GM12878 (cell line): ENCODE measurements at regions not wholly inside any gene's neighbourhood (a gene's known extent, or its start where the extent isn't known, plus 50 kb on each side); places are given as distances from the start of the nearest gene placed in this dataset.

Source experiments
- ATAC-seq: fragments of 200-7000 bp; cut with Tn5 transposase; 3 replicates; pipeline ENCODE4 v1.9.1; 2020; ENCODE audit warnings: mild to moderate bottlenecking, moderate library complexity
- BruUV-seq: library from RNA; stranded (reverse); fragments of 400-500 nt; replicated peaks from 2 replicates; lab custom pipeline; 2021; lab: Mats Ljungman, UMichigan
- CTCF ChIA-PET: fragments of 300-600 bp; sonication (Branson Sonifier 250); formaldehyde crosslinking; extraction: SDS; loops from one replicate; lab custom pipeline; 2021; ENCODE audit warnings: inconsistent platforms; lab: Yijun Ruan, JAX
- POLR2A ChIA-PET: fragments of 350-600 bp; formaldehyde crosslinking; extraction: SDS; loops from one replicate; lab custom pipeline; 2021; ENCODE audit warnings: inconsistent platforms; lab: Charles Lee
- RAD21 ChIA-PET: fragments of 300-600 bp; sonication (Branson Sonifier 250); formaldehyde crosslinking; loops from one replicate; lab custom pipeline; 2023; ENCODE audit warnings: antibody characterized with exemption; ENCODE audit not compliant: unreplicated experiment; lab: Charles Lee
- SMC1A ChIA-PET: fragments of 300-600 bp; sonication (Branson Sonifier 250); formaldehyde crosslinking; loops from one replicate; lab custom pipeline; 2023; ENCODE audit not compliant: unreplicated experiment, uncharacterized antibody; lab: Charles Lee
- DNase-seq: peaks from one replicate; pipeline ENCODE4 v3.0.0-alpha.2; 2011; ENCODE audit warnings: low read depth, low spot score
- FAIRE-seq: peaks from 3 replicates; lab custom pipeline; 2011; peaks lifted over from hg19 to GRCh38; lab: Jason Lieb, UNC
- H2AFZ ChIP-seq: 2 replicates; pipeline ENCODE4 v1.6.0; 2011; ENCODE audit warnings: low read depth, low read length, control low read depth; ENCODE audit not compliant: control insufficient read depth
- H3K27ac ChIP-seq: 2 replicates; pipeline ENCODE4 v1.5.1; 2011; ENCODE audit warnings: control low read depth; ENCODE audit not compliant: control insufficient read depth, insufficient read depth
- H3K27me3 ChIP-seq, 2 experiments: replicated peaks in 1 of 2; 2 replicates each; pipeline versions ENCODE4 v1.6.0 to v1.6.1; 2011; ENCODE audit warnings: low read length in 1 of 2; ENCODE audit not compliant: control insufficient read depth in 2 of 2, insufficient read depth in 2 of 2
- H3K36me3 ChIP-seq, 2 experiments: 2 replicates each; pipeline ENCODE4 v1.5.1; 2011; ENCODE audit warnings: low read length in 1 of 2; ENCODE audit not compliant: control insufficient read depth in 2 of 2, insufficient read depth in 2 of 2
- H3K4me1 ChIP-seq: 2 replicates; pipeline ENCODE4 v1.6.1; 2011; ENCODE audit warnings: mild to moderate bottlenecking, low read length, moderate library complexity, mixed read lengths; ENCODE audit not compliant: control insufficient read depth, insufficient read depth
- H3K4me2 ChIP-seq: 2 replicates; pipeline ENCODE4 v1.6.0; 2011; ENCODE audit warnings: control low read depth; ENCODE audit not compliant: control insufficient read depth, insufficient read depth
- H3K4me3 ChIP-seq: fragments of 200-600 bp; sonication (generic); 2 replicates; pipeline ENCODE4 v1.5.1; 2016
- H3K79me2 ChIP-seq: 2 replicates; pipeline ENCODE4 v1.6.0; 2011; ENCODE audit warnings: low read length; ENCODE audit not compliant: control insufficient read depth, insufficient read depth
- H3K9ac ChIP-seq: 2 replicates; pipeline ENCODE4 v1.8.0; 2011; ENCODE audit warnings: low read length, control low read depth, mixed read lengths; ENCODE audit not compliant: control insufficient read depth, insufficient read depth
- H3K9me3 ChIP-seq: replicated peaks from 3 replicates; pipeline ENCODE4 v1.5.1; 2011; ENCODE audit warnings: mild to moderate bottlenecking, low read length; ENCODE audit not compliant: control insufficient read depth, insufficient read depth
- H4K20me1 ChIP-seq: 2 replicates; pipeline ENCODE4 v1.6.0; 2011; ENCODE audit not compliant: control insufficient read depth, insufficient read depth
- BHLHE40 ChIP-seq, 2 experiments: fragments of 450-650 bp in 1 of 2; IDR thresholded peaks; 2 replicates each; pipeline ENCODE4 v1.6.1; 2011 to 2017; ENCODE audit warnings: low read depth in 2 of 2, borderline replicate concordance in 1 of 2, improper control_type of control experiment in 1 of 2, low read length in 1 of 2, mild to moderate bottlenecking in 1 of 2
- CHD2 ChIP-seq: IDR thresholded peaks from 2 replicates; pipeline ENCODE4 v1.6.1; 2011; ENCODE audit warnings: low read depth, low read length, improper control_type of control experiment, borderline replicate concordance
- CHD4 ChIP-seq: fragments of 200-600 bp; sonication (generic); IDR thresholded peaks from 2 replicates; pipeline ENCODE4 v1.6.1; 2016; ENCODE audit warnings: mild to moderate bottlenecking
- DPF2 ChIP-seq: fragments of 450-650 bp; IDR thresholded peaks from 2 replicates; pipeline ENCODE4 v1.6.1; 2017; ENCODE audit warnings: mild to moderate bottlenecking
- ETV6 ChIP-seq, 2 experiments: fragments of 450-650 bp in 1 of 2; IDR thresholded peaks in 1 of 2; conservative IDR thresholded peaks in 1 of 2; 2 replicates each; pipeline ENCODE4 v1.6.1; 2014; ENCODE audit warnings: antibody characterized with exemption in 1 of 2, borderline replicate concordance in 1 of 2, low read depth in 1 of 2, mild to moderate bottlenecking in 1 of 2, moderate library complexity in 1 of 2
- JUNB ChIP-seq: IDR thresholded peaks from 2 replicates; pipeline ENCODE4 v1.6.1; 2016; ENCODE audit warnings: antibody characterized with exemption, mild to moderate bottlenecking
- MXI1 ChIP-seq: fragments of 150-350 bp; IDR thresholded peaks from 2 replicates; pipeline ENCODE4 v1.6.1; 2011; ENCODE audit warnings: low read depth, mild to moderate bottlenecking, inconsistent platforms, low read length, improper control_type of control experiment
- RAD21 ChIP-seq: IDR thresholded peaks from 2 replicates; pipeline ENCODE4 v1.6.1; 2011; ENCODE audit warnings: mild to moderate bottlenecking, low read depth, low read length, moderate library complexity; ENCODE audit not compliant: insufficient read depth
- YBX1 ChIP-seq: fragments of 450-650 bp; IDR thresholded peaks from 2 replicates; pipeline ENCODE4 v1.6.1; 2016; ENCODE audit warnings: antibody characterized with exemption
- ZZZ3 ChIP-seq: IDR thresholded peaks from 2 replicates; pipeline ENCODE4 v1.6.1; 2011; ENCODE audit warnings: low read depth; ENCODE audit not compliant: control insufficient read depth, insufficient read length
- WGBS: methylation state at CpG from one replicate; pipeline ENCODE4 v1.1.6; 2016; ENCODE audit warnings: low lambda C conversion rate; ENCODE audit not compliant: insufficient replicate concordance, insufficient coverage; ENCODE audit errors: missing lambda C conversion rate; 5-methylcytosine and 5-hydroxymethylcytosine counted together
- in situ Hi-C: fragments of 300-500 bp; cut with MboI; formaldehyde crosslinking; loops from 9 replicates; pipeline ENCODE4 v1.14.3; 2018; ENCODE audit warnings: mixed read lengths
- intact Hi-C: fragments of 100-400 bp; cut with micrococcal nuclease; formaldehyde crosslinking; loops from one replicate; pipeline ENCODE4 v1.14.2; 2022; ENCODE audit not compliant: unreplicated experiment
- TF ChIP-seq, protein P1 (sequence below): IDR thresholded peaks from 2 replicates; pipeline ENCODE4 v1.6.1; 2011; ENCODE audit warnings: mild to moderate bottlenecking, low read depth, low read length, moderate library complexity; ENCODE audit not compliant: insufficient replicate concordance
- TF ChIP-seq, protein P2 (sequence below): IDR thresholded peaks from 2 replicates; pipeline ENCODE4 v1.6.1; 2012; ENCODE audit warnings: low read depth, low read length, improper control_type of control experiment
- TF ChIP-seq, protein P3 (sequence below): IDR thresholded peaks from 2 replicates; pipeline ENCODE4 v1.6.1; 2012; ENCODE audit warnings: improper control_type of control experiment, low read depth, low read length; ENCODE audit not compliant: insufficient replicate concordance

DNA sequence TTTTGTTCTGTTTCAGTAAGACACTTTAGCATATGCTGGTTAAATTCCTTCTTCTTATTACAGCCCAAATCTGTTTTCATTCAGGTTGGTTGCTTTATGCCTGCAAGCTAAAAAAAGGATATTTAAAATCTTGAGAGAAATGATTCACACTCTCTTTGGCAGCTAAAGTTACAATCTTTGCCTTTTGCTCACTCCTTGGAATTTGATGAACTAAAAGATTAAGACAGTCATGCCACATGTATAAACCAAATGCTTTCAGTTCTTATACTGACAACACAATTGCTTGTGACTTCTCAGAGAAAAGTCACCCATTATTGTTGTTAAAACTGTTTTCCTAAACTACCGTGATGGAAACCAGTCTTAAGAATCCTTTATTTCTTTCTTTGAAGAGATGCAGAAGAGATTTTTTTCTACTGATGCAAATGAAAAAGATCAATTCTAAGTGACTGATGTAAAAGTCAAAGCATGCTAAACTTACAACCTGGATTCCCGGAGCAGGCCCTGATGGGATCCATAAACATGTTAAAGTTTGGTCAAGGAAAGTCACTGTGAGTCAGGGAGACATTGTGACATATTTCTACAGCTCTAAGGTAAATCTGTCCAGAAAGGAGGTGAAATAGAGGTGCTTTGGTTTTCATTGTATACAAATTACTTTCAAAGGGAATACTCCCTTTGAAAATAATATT lies 144.2 kb upstream of the CDH10 start:
- 11% methylated on average over 2 of the region's 2 CpGs for WGBS
- FAIRE-seq (no peak), DNase-seq (no peak), ATAC-seq (no peak)
- no TSS peak for BruUV-seq
- ChIA-PET POLR2A (no interaction called here), CTCF (no interaction called here), SMC1A (no interaction called here), RAD21 (no interaction called here)
- H3K4me2 ChIP-seq: no peak overlapping the region
- no peak overlapping the region for H2AFZ ChIP-seq
- H3K36me3 ChIP-seq: no peaks in the 10 kb centered on the region
- no peak overlapping the region for H3K4me3 ChIP-seq
- H3K4me1 ChIP-seq: no peaks in the 10 kb centered on the region
- no peaks in the 10 kb centered on the region for H3K9me3 ChIP-seq
- H4K20me1 ChIP-seq: no peaks in the 10 kb centered on the region
- no peak overlapping the region for H3K9ac ChIP-seq
- intact Hi-C loops: no loop called here
- no peaks in the 10 kb centered on the region for H3K79me2 ChIP-seq
- in situ Hi-C loops: no loop called here
- H3K27ac ChIP-seq: no peak overlapping the region
- no peaks in the 10 kb centered on the region for H3K27me3 ChIP-seq
- TF ChIP-seq, protein P1, sequence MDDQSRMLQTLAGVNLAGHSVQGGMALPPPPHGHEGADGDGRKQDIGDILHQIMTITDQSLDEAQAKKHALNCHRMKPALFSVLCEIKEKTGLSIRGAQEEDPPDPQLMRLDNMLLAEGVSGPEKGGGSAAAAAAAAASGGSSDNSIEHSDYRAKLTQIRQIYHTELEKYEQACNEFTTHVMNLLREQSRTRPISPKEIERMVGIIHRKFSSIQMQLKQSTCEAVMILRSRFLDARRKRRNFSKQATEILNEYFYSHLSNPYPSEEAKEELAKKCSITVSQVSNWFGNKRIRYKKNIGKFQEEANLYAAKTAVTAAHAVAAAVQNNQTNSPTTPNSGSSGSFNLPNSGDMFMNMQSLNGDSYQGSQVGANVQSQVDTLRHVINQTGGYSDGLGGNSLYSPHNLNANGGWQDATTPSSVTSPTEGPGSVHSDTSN: no peak
- TF ChIP-seq ZZZ3 (no peak), BHLHE40 (IDR thresholded peaks at IDR 0.05; ENCODE audit: borderline replicate concordance in 1 of 2, low read depth in 2 of 2, low read length in 1 of 2) (no peak), ETV6 (conservative IDR thresholded peaks at IDR 0.05 in 1 of 2, IDR thresholded peaks at IDR 0.05 in 1 of 2; ENCODE audit: borderline replicate concordance in 1 of 2, low read depth in 1 of 2) (no peak), JUNB (no peak), DPF2 (no peak), CHD2 (no peak), CHD4 (no peak), YBX1 (no peak), MXI1 (no peak), RAD21 (no peak)
- TF ChIP-seq, protein P2, sequence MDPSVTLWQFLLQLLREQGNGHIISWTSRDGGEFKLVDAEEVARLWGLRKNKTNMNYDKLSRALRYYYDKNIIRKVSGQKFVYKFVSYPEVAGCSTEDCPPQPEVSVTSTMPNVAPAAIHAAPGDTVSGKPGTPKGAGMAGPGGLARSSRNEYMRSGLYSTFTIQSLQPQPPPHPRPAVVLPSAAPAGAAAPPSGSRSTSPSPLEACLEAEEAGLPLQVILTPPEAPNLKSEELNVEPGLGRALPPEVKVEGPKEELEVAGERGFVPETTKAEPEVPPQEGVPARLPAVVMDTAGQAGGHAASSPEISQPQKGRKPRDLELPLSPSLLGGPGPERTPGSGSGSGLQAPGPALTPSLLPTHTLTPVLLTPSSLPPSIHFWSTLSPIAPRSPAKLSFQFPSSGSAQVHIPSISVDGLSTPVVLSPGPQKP: no peak
- TF ChIP-seq, protein P3, sequence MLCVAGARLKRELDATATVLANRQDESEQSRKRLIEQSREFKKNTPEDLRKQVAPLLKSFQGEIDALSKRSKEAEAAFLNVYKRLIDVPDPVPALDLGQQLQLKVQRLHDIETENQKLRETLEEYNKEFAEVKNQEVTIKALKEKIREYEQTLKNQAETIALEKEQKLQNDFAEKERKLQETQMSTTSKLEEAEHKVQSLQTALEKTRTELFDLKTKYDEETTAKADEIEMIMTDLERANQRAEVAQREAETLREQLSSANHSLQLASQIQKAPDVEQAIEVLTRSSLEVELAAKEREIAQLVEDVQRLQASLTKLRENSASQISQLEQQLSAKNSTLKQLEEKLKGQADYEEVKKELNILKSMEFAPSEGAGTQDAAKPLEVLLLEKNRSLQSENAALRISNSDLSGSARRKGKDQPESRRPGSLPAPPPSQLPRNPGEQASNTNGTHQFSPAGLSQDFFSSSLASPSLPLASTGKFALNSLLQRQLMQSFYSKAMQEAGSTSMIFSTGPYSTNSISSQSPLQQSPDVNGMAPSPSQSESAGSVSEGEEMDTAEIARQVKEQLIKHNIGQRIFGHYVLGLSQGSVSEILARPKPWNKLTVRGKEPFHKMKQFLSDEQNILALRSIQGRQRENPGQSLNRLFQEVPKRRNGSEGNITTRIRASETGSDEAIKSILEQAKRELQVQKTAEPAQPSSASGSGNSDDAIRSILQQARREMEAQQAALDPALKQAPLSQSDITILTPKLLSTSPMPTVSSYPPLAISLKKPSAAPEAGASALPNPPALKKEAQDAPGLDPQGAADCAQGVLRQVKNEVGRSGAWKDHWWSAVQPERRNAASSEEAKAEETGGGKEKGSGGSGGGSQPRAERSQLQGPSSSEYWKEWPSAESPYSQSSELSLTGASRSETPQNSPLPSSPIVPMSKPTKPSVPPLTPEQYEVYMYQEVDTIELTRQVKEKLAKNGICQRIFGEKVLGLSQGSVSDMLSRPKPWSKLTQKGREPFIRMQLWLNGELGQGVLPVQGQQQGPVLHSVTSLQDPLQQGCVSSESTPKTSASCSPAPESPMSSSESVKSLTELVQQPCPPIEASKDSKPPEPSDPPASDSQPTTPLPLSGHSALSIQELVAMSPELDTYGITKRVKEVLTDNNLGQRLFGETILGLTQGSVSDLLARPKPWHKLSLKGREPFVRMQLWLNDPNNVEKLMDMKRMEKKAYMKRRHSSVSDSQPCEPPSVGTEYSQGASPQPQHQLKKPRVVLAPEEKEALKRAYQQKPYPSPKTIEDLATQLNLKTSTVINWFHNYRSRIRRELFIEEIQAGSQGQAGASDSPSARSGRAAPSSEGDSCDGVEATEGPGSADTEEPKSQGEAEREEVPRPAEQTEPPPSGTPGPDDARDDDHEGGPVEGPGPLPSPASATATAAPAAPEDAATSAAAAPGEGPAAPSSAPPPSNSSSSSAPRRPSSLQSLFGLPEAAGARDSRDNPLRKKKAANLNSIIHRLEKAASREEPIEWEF: no peak
